ENCODE measurements at regions not wholly inside any gene's neighbourhood (a gene's known extent, or its start where the extent isn't known, plus 50 kb on each side); places are given as distances from the start of the nearest gene placed in this dataset.

- peak; percentile 30; the same call in 1 of the 2 replicates for TF ChIP-seq REST (IDR thresholded peaks at IDR 0.05; ENCODE audit: borderline replicate concordance)
- TF ChIP-seq REST (CRISPR knock-in tag; IDR thresholded peaks at IDR 0.05; ENCODE audit: low read depth): no peak
These were observed 310.9 kb downstream of the HAPSTR1 start (continued) for GRCh38 chr16:9402293-9402860.

GRCh38 chr16:9404811-9405210, 313.4 kb downstream of the HAPSTR1 start:
- ChIA-PET POLR2A (no interaction called here), CTCF (ENCODE audit: low intra/inter-chr PET ratio) (no interaction called here)
- H4K20me1 ChIP-seq (replicated peaks; ENCODE audit: control insufficient read depth, insufficient read depth, low read length): no peaks in the 10 kb centered on the region; the same call in 1 of the 2 replicates
- WGBS (ENCODE audit: insufficient coverage, low coverage, missing lambda C conversion rate): 8% methylated on average over 6 of the region's 6 CpGs
- H3K4me3 ChIP-seq: no peak overlapping the region
- H3K36me3 ChIP-seq (ENCODE audit: control insufficient read depth, insufficient read depth, low read length): no peaks in the 10 kb centered on the region; the same call in 2 of the 3 replicates
- H3K9me3 ChIP-seq (replicated peaks; ENCODE audit: control insufficient read depth, insufficient read depth, low read depth, low read length): no peaks in the 10 kb centered on the region; the same call in 1 of the 2 replicates
- no peaks in the 10 kb centered on the region; a peak in 2 of 5 replicates for H3K27me3 ChIP-seq (ENCODE audit: control insufficient read depth in 2 of 2, insufficient read depth in 2 of 2, low read length in 2 of 2)
- BruUV-seq (replicated peaks): no TSS peak
- DNase-seq (ENCODE audit: extremely low read depth in 1 of 4, low spot score in 3 of 4) (no peak), ATAC-seq (no peak), FAIRE-seq (no peak)
- intact Hi-C loops (cut with micrococcal nuclease) (no loop called here), in situ Hi-C loops (cut with MboI) (no loop called here)
- H3K4me1 ChIP-seq (replicated peaks in 1 of 2; ENCODE audit: control insufficient read depth in 2 of 2, insufficient read depth in 2 of 2, low read length in 2 of 2): no peaks in the 10 kb centered on the region
- H3K9me1 ChIP-seq (ENCODE audit: control insufficient read depth, insufficient read depth, low read length): no peaks in the 10 kb centered on the region
- no peak overlapping the region for H3K27ac ChIP-seq (ENCODE audit: extremely low read depth, low read depth, low read length)
- no peak overlapping the region for H3K4me2 ChIP-seq (ENCODE audit: insufficient read depth, low read length)
- H3K79me2 ChIP-seq (ENCODE audit: control insufficient read depth, insufficient read depth, low read length): no peaks in the 10 kb centered on the region
- no peak overlapping the region for H2AFZ ChIP-seq (ENCODE audit: low read depth, low read length)
- no peak overlapping the region for H3K9ac ChIP-seq (ENCODE audit: insufficient read depth in 1 of 2, low read depth in 2 of 2, low read length in 2 of 2)
- no peak for TF ChIP-seq PRMT5 (CRISPR knock-in tag; IDR thresholded peaks at IDR 0.05)
- TF ChIP-seq KDM1A (IDR thresholded peaks at IDR 0.05): 0 out of 4 replicates have a peak, but pooled peaks of 1 of the 2 experiments have one; percentile 34
- no peak for TF ChIP-seq BCLAF1 (IDR thresholded peaks at IDR 0.05; ENCODE audit: borderline replicate concordance in 1 of 2, control insufficient read depth in 1 of 2, low read depth in 2 of 2, low read length in 1 of 2)
- TF ChIP-seq CHD1 (IDR thresholded peaks at IDR 0.05; ENCODE audit: low read length): no peak
- TF ChIP-seq HBP1 (CRISPR knock-in tag; IDR thresholded peaks at IDR 0.05): no peak
- no peak for TF ChIP-seq FOS (IDR thresholded peaks at IDR 0.05; ENCODE audit: extremely low read depth, insufficient read length)
